ENCODE measurements at regions not wholly inside any gene's neighbourhood (a gene's known extent, or its start where the extent isn't known, plus 50 kb on each side); places are given as distances from the start of the nearest gene placed in this dataset.

DNA sequence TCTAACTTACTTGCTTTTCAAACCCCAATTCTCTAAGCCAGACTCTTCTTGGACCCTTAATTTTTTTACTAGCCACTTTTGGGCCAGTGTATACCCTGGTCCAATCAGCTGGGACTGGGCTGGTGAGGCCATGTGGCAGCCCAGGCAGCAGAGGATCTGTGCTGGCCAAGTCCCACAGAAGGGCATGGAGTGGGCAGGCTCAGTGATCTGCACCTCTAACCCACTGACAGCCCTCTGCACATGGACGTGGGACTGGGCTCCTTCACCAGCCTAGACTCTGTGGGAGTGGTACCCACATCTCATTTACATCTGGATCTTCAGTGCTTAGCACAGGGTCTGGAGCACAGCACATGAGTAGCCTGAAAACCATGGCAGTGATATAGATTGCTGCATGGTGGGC is 56.1 kb upstream of the PRR23C start:
- Histone ChIP-seq H2AFZ (no peak overlapping the region), H4K20me1 (ENCODE audit: insufficient read depth) (no peaks in the 10 kb centered on the region), H3K4me2 (ENCODE audit: unreplicated experiment) (no peak overlapping the region), H3F3A (ENCODE audit: insufficient read depth) (no peaks in the 10 kb centered on the region), H3K4me1 (ENCODE audit: insufficient read depth) (no peaks in the 10 kb centered on the region), H3K27ac (no peak overlapping the region), H3K36me3 (ENCODE audit: low read depth) (no peaks in the 10 kb centered on the region), H3K79me2 (ENCODE audit: insufficient read depth) (no peaks in the 10 kb centered on the region), H3K9me2 (ENCODE audit: insufficient read depth) (no peaks in the 10 kb centered on the region), H3K4me3 (no peak overlapping the region), H3K27me3 (replicated peaks; ENCODE audit: insufficient read depth) (peaks cover 11% of the 10 kb centered on the region; the same call in 1 of the 2 replicates), H3K9me3 (ENCODE audit: low read depth) (no peaks in the 10 kb centered on the region), H3K9ac (no peak overlapping the region)
- 6 to 11% methylated on average over 1 of the region's 1 CpG for WGBS, 2 experiments (ENCODE audit: low coverage in 1 of 2, low lambda C conversion rate in 2 of 2, missing lambda C conversion rate in 2 of 2)
- TF ChIP-seq EZH2phosphoT487 (IDR thresholded peaks at IDR 0.05; ENCODE audit: insufficient read depth, low read depth) (no peak), EZH2 (IDR thresholded peaks at IDR 0.05; ENCODE audit: insufficient read depth, poor library complexity, severe bottlenecking) (no peak)
- DNase-seq = no peak
- in situ Hi-C loops (cut with MboI) = no loop called here

DNA sequence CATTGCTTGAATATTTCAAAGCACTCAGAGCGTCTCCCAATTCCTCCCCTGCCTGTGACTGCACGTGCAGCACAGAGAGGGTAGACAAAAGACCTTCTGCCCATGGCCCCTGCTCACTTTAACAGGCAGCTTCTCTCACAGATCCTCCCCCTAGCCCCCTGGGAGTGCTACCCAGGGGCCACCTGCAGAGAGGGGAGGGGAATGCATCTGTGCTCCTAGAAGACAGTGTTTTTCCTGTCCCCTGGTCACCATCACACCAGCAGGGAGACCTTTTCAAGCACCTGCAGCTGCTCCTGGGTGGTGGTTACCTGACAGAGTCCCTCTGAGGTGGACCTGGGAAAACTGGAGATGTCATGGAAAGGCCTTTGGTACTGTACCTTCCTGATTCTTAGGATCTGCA is 56.7 kb upstream of the PRR23C start:
- in situ Hi-C loops (cut with MboI) = no loop called here
- H3F3A ChIP-seq (ENCODE audit: insufficient read depth) = no peaks in the 10 kb centered on the region

DNA sequence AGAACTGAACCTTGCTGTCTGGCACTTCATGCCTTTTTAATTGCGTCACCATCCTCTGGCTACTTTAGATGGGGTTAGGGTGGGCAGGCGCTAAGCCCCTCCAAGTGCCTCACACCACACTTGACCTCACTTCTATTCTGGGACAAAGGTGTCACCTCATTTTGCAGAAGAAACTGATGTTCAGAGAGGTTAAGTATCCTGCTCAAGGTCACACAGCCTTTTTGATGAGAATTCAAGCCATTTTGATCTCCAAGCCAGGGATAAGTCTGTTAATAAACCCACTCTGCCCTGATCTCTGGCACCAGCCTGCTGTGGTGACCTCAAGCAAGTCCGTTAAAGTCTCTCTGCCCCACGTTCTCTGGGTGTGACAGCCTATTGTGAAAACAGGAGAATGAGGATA is 58.8 kb upstream of the PRR23C start:
- no peaks in the 10 kb centered on the region for H3K9me2 ChIP-seq (ENCODE audit: insufficient read depth)
- H3K4me1 ChIP-seq (ENCODE audit: insufficient read depth) = no peaks in the 10 kb centered on the region
- no peak overlapping the region for H3K4me2 ChIP-seq (ENCODE audit: unreplicated experiment)
- no peaks in the 10 kb centered on the region for H3F3A ChIP-seq (ENCODE audit: insufficient read depth)
- no peaks in the 10 kb centered on the region; the same call in 1 of the 2 replicates for H3K27me3 ChIP-seq (replicated peaks; ENCODE audit: insufficient read depth)
- H3K36me3 ChIP-seq (ENCODE audit: low read depth) = no peaks in the 10 kb centered on the region
- 50% methylated on average over 4 of the region's 4 CpGs for WGBS, 2 experiments (ENCODE audit: low coverage in 1 of 2, low lambda C conversion rate in 2 of 2, missing lambda C conversion rate in 2 of 2)
- DNase-seq = no peak
- no peak overlapping the region for H2AFZ ChIP-seq
- TF ChIP-seq EZH2phosphoT487 (IDR thresholded peaks at IDR 0.05; ENCODE audit: insufficient read depth, low read depth) (no peak), EZH2 (IDR thresholded peaks at IDR 0.05; ENCODE audit: insufficient read depth, poor library complexity, severe bottlenecking) (no peak)
- no peaks in the 10 kb centered on the region for H3K79me2 ChIP-seq (ENCODE audit: insufficient read depth)
- no peak overlapping the region for H3K4me3 ChIP-seq
- H3K9me3 ChIP-seq (ENCODE audit: low read depth) = no peaks in the 10 kb centered on the region
- H3K27ac ChIP-seq = no peak overlapping the region
- in situ Hi-C loops (cut with MboI) = no loop called here
- no peaks in the 10 kb centered on the region for H4K20me1 ChIP-seq (ENCODE audit: insufficient read depth)
- no peak overlapping the region for H3K9ac ChIP-seq

More for the DNA sequence above, 56.7 kb upstream of the PRR23C start:
- H3K4me2 ChIP-seq (ENCODE audit: unreplicated experiment) = no peak overlapping the region
- no peak overlapping the region for H3K4me3 ChIP-seq
- H3K36me3 ChIP-seq (ENCODE audit: low read depth) = no peaks in the 10 kb centered on the region
- H4K20me1 ChIP-seq (ENCODE audit: insufficient read depth) = no peaks in the 10 kb centered on the region
- WGBS, 2 experiments (ENCODE audit: low coverage in 1 of 2, low lambda C conversion rate in 2 of 2, missing lambda C conversion rate in 2 of 2) = 35 to 36% methylated on average over 2 of the region's 2 CpGs
- no peaks in the 10 kb centered on the region for H3K79me2 ChIP-seq (ENCODE audit: insufficient read depth)
- H2AFZ ChIP-seq = no peak overlapping the region
- no peak overlapping the region for H3K9ac ChIP-seq
- H3K4me1 ChIP-seq (ENCODE audit: insufficient read depth) = no peaks in the 10 kb centered on the region
- peaks cover 11% of the 10 kb centered on the region; the same call in 1 of the 2 replicates for H3K27me3 ChIP-seq (replicated peaks; ENCODE audit: insufficient read depth)
- no peaks in the 10 kb centered on the region for H3K9me3 ChIP-seq (ENCODE audit: low read depth)
- DNase-seq = no peak
- H3K9me2 ChIP-seq (ENCODE audit: insufficient read depth) = no peaks in the 10 kb centered on the region
- H3K27ac ChIP-seq = no peak overlapping the region
- TF ChIP-seq EZH2phosphoT487 (IDR thresholded peaks at IDR 0.05; ENCODE audit: insufficient read depth, low read depth) (no peak), EZH2 (IDR thresholded peaks at IDR 0.05; ENCODE audit: insufficient read depth, poor library complexity, severe bottlenecking) (no peak)

DNA sequence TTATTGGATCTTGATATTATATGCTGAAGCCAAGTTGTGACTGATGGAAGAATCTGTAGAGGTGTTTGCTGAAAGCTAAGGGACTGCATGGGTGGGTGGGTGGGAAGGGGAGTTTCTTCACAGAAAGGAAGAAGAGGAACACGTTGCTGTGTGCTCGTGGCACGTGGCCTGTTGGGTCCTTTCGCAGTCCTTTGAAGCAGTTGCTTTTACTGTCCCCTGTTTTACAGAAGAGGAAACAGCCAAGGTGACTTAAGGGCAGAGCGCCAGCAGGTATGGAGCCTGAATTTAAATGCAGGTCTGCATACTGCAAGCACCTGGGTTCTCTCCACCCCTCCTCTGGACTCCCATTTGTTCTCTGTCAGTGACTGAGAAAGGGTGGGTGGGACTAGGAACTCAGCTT is 59.4 kb upstream of the PRR23C start:
- Histone ChIP-seq H3K4me3 (no peak overlapping the region), H4K20me1 (ENCODE audit: insufficient read depth) (no peaks in the 10 kb centered on the region), H3K4me2 (ENCODE audit: unreplicated experiment) (no peak overlapping the region), H2AFZ (no peak overlapping the region), H3K9ac (no peak overlapping the region), H3K36me3 (ENCODE audit: low read depth) (no peaks in the 10 kb centered on the region), H3K4me1 (ENCODE audit: insufficient read depth) (no peaks in the 10 kb centered on the region), H3F3A (ENCODE audit: insufficient read depth) (no peaks in the 10 kb centered on the region), H3K27ac (no peak overlapping the region), H3K79me2 (ENCODE audit: insufficient read depth) (no peaks in the 10 kb centered on the region), H3K9me2 (ENCODE audit: insufficient read depth) (no peaks in the 10 kb centered on the region), H3K27me3 (replicated peaks; ENCODE audit: insufficient read depth) (no peaks in the 10 kb centered on the region; the same call in 1 of the 2 replicates), H3K9me3 (ENCODE audit: low read depth) (no peaks in the 10 kb centered on the region)
- 71 to 87% methylated on average over 5 of the region's 5 CpGs for WGBS, 2 experiments (ENCODE audit: low coverage in 1 of 2, low lambda C conversion rate in 2 of 2, missing lambda C conversion rate in 2 of 2)
- TF ChIP-seq EZH2phosphoT487 (IDR thresholded peaks at IDR 0.05; ENCODE audit: insufficient read depth, low read depth) = no peak
- no peak for TF ChIP-seq EZH2 (IDR thresholded peaks at IDR 0.05; ENCODE audit: insufficient read depth, poor library complexity, severe bottlenecking)
- no peak for DNase-seq
- in situ Hi-C loops (cut with MboI) = no loop called here

DNA sequence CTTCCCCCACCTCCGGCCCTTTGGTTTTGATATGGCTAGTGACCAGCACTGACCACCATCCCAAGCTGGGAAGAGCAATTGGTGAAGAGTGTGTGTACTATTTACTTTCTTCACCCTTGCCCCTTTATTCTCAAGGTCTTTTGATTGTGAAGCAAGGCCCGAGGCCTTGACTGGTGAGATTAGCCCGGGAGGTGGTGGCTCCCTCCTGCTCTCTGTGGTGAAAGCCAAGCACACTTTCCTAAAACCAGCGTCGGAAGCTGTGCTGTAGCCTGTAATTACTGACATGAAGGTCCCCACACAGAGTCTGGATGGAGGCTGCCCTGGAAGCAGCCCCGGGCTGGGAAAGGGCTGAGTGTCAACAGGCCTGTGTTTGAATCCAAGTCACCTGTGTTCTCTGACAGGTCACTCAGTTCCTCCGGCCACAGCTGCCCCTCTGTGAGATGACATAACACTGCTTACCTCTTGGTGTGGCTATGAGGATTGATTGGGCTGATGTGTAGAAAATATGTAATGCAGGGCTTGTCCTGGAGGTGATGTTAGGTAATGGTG is 60.5 kb upstream of the PRR23C start:
- Histone ChIP-seq H3F3A (ENCODE audit: insufficient read depth) (no peaks in the 10 kb centered on the region), H2AFZ (no peak overlapping the region), H3K27me3 (replicated peaks; ENCODE audit: insufficient read depth) (no peaks in the 10 kb centered on the region; the same call in 1 of the 2 replicates), H3K4me2 (ENCODE audit: unreplicated experiment) (no peak overlapping the region), H3K36me3 (ENCODE audit: low read depth) (no peaks in the 10 kb centered on the region), H3K4me1 (ENCODE audit: insufficient read depth) (no peaks in the 10 kb centered on the region), H3K9me2 (ENCODE audit: insufficient read depth) (no peaks in the 10 kb centered on the region), H3K9ac (no peak overlapping the region), H3K9me3 (ENCODE audit: low read depth) (no peaks in the 10 kb centered on the region), H3K4me3 (no peak overlapping the region), H4K20me1 (ENCODE audit: insufficient read depth) (no peaks in the 10 kb centered on the region), H3K79me2 (ENCODE audit: insufficient read depth) (no peaks in the 10 kb centered on the region), H3K27ac (no peak overlapping the region)
- no peak for DNase-seq
- in situ Hi-C loops (cut with MboI) = no loop called here
- TF ChIP-seq EZH2 (IDR thresholded peaks at IDR 0.05; ENCODE audit: insufficient read depth, poor library complexity, severe bottlenecking) (no peak), EZH2phosphoT487 (IDR thresholded peaks at IDR 0.05; ENCODE audit: insufficient read depth, low read depth) (no peak)
- 76 to 77% methylated on average over 7 of the region's 7 CpGs for WGBS, 2 experiments (ENCODE audit: low coverage in 1 of 2, low lambda C conversion rate in 2 of 2, missing lambda C conversion rate in 2 of 2)
